Endothelial cell of umbilical vein (primary cell): ENCODE measurements at regions not wholly inside any gene's neighbourhood (a gene's known extent, or its start where the extent isn't known, plus 50 kb on each side); places are given as distances from the start of the nearest gene placed in this dataset.

Experiments
- BruUV-seq: library from RNA; stranded (reverse); fragments of 400-500 nt; replicated peaks from 2 replicates; lab custom pipeline; 2021; lab: Mats Ljungman, UMichigan
- CTCF ChIA-PET: fragments of 300-600, 350-600 bp; sonication (Branson Sonifier 250); formaldehyde crosslinking; loops from one replicate; lab custom pipeline; 2021; ENCODE audit warnings: antibody characterized with exemption, inconsistent platforms; lab: Charles Lee
- POLR2A ChIA-PET: fragments of 300-600, 350-600 bp; sonication (Branson Sonifier 250); formaldehyde crosslinking; loops from one replicate; lab custom pipeline; 2021; ENCODE audit warnings: antibody characterized with exemption, inconsistent platforms; lab: Charles Lee
- DNase-seq: peaks from one replicate; pipeline ENCODE4 v3.0.0-alpha.2; 2011; ENCODE audit warnings: low read depth, low spot score
- FAIRE-seq: peaks from 2 replicates; lab custom pipeline; 2011; peaks lifted over from hg19 to GRCh38; lab: Jason Lieb, UNC
- H2AFZ ChIP-seq: 2 replicates; pipeline ENCODE4 v1.6.0; 2012; ENCODE audit warnings: low read depth, low read length, control low read depth, inconsistent platforms
- H3K27ac ChIP-seq: 2 replicates; pipeline ENCODE4 v1.5.1; 2011; ENCODE audit warnings: low read depth, mild to moderate bottlenecking, control low read depth, low read length, moderate library complexity; ENCODE audit not compliant: insufficient read depth
- H3K27me3 ChIP-seq, 2 experiments: 2 replicates each; pipeline versions ENCODE4 v1.6.0 to v1.6.1; 2011; ENCODE audit warnings: low read length in 2 of 2, mixed read lengths in 1 of 2; ENCODE audit not compliant: control insufficient read depth in 2 of 2, insufficient read depth in 2 of 2
- H3K36me3 ChIP-seq, 2 experiments: 2 replicates in 1 of 2; 3 replicates in 1 of 2; pipeline ENCODE4 v1.5.1; 2011; ENCODE audit warnings: low read length in 2 of 2, mild to moderate bottlenecking in 1 of 2, moderate library complexity in 1 of 2; ENCODE audit not compliant: control insufficient read depth in 2 of 2, insufficient read depth in 2 of 2; ENCODE audit errors: extremely low read depth in 1 of 2
- H3K4me1 ChIP-seq: 3 replicates; pipeline ENCODE4 v1.5.1; 2011; ENCODE audit warnings: mild to moderate bottlenecking, low read length; ENCODE audit not compliant: control insufficient read depth, insufficient read depth; ENCODE audit errors: extremely low read depth
- H3K4me2 ChIP-seq: 2 replicates; pipeline ENCODE4 v1.6.1; 2011; ENCODE audit warnings: low read length, control low read depth, mixed read lengths; ENCODE audit not compliant: insufficient read depth
- H3K4me3 ChIP-seq, 3 experiments: fragments of 200-600 bp in 1 of 3; sonication (generic), shearing (Covaris generic) in 1 of 3; replicated peaks in 1 of 3; 2 replicates each; pipeline ENCODE4 v1.5.1; 2011 to 2016; ENCODE audit warnings: control low read depth in 3 of 3, low read length in 3 of 3, mild to moderate bottlenecking in 2 of 3, inconsistent platforms in 1 of 3, low read depth in 1 of 3, moderate library complexity in 1 of 3; ENCODE audit not compliant: insufficient read depth in 1 of 3
- H3K79me2 ChIP-seq: 2 replicates; pipeline ENCODE4 v1.6.0; 2012; ENCODE audit warnings: low read length, inconsistent platforms; ENCODE audit not compliant: control insufficient read depth, insufficient read depth
- H3K9ac ChIP-seq: replicated peaks from 2 replicates; pipeline ENCODE3; 2011; ENCODE audit warnings: low read length, control low read depth; ENCODE audit not compliant: insufficient read depth; ENCODE audit errors: extremely low read depth
- H3K9me1 ChIP-seq: replicated peaks from 3 replicates; pipeline ENCODE4 v1.6.0; 2011; ENCODE audit warnings: mild to moderate bottlenecking, low read length; ENCODE audit not compliant: control insufficient read depth, insufficient read depth; ENCODE audit errors: extremely low read depth
- H3K9me3 ChIP-seq: replicated peaks from 2 replicates; pipeline ENCODE4 v1.5.1; 2012; ENCODE audit warnings: low read length, inconsistent platforms; ENCODE audit not compliant: control insufficient read depth, insufficient read depth
- H4K20me1 ChIP-seq: replicated peaks from 2 replicates; pipeline ENCODE3; 2011; ENCODE audit warnings: mild to moderate bottlenecking, low read length; ENCODE audit not compliant: control insufficient read depth, insufficient read depth; ENCODE audit errors: extremely low read depth
- CTCF ChIP-seq, 2 donors: IDR thresholded peaks; 1 replicate in 1 of 2; 2 replicates in 1 of 2; pipeline ENCODE4 v1.5.1; 2011; ENCODE audit warnings: low read length in 2 of 2, mild to moderate bottlenecking in 2 of 2, moderate library complexity in 2 of 2, control low read depth in 1 of 2, inconsistent platforms in 1 of 2, low read depth in 1 of 2; ENCODE audit not compliant: insufficient read depth in 1 of 2; ENCODE audit errors: extremely low read depth in 1 of 2
- EZH2 ChIP-seq: IDR thresholded peaks from 2 replicates; pipeline ENCODE4 v1.6.1; 2012; ENCODE audit warnings: borderline replicate concordance, low read depth, mild to moderate bottlenecking, moderate library complexity, low read length, inconsistent platforms; ENCODE audit not compliant: severe bottlenecking
- FOS ChIP-seq: IDR thresholded peaks from 2 replicates; pipeline ENCODE4 v1.6.1; 2011; ENCODE audit warnings: mild to moderate bottlenecking, low read length, moderate library complexity, borderline replicate concordance; ENCODE audit not compliant: insufficient read depth
- GATA2 ChIP-seq: IDR thresholded peaks from 2 replicates; pipeline ENCODE4 v1.7.0; 2011; ENCODE audit warnings: low read depth, mild to moderate bottlenecking, moderate library complexity, mixed read lengths, low read length; ENCODE audit not compliant: insufficient read length, insufficient read depth
- JUN ChIP-seq: IDR thresholded peaks from 2 replicates; pipeline ENCODE4 v1.6.1; 2011; ENCODE audit warnings: borderline replicate concordance, low read depth; ENCODE audit not compliant: insufficient read length, insufficient read depth
- MAX ChIP-seq: IDR thresholded peaks from 2 replicates; pipeline ENCODE4 v1.6.1; 2011; ENCODE audit not compliant: insufficient read depth, insufficient read length
- MYC ChIP-seq: IDR thresholded peaks from one replicate; pipeline ENCODE4 v1.6.1; 2011; ENCODE audit warnings: mild to moderate bottlenecking, low read depth, low read length
- POLR2A ChIP-seq: IDR thresholded peaks from 2 replicates; pipeline ENCODE4 v1.6.1; 2012; ENCODE audit warnings: low read depth, mild to moderate bottlenecking, control low read depth, low read length
- POLR2AphosphoS5 ChIP-seq: IDR thresholded peaks from 2 replicates; pipeline ENCODE4 v1.6.1; 2012; ENCODE audit warnings: low read depth, mild to moderate bottlenecking, control low read depth, low read length, moderate library complexity; ENCODE audit not compliant: insufficient read depth
- dilution Hi-C: fragments of 300-500 bp; cut with MboI; formaldehyde crosslinking; loops from one replicate; pipeline ENCODE4 v1.15.0; 2019; ENCODE audit warnings: low sequenced_read_pairs; ENCODE audit not compliant: extremely low pct_ligation_motif_present
- intact Hi-C: fragments of 100-400 bp; cut with micrococcal nuclease; formaldehyde crosslinking; loops from one replicate; pipeline ENCODE4 v1.10.0; 2022

GRCh38 chr1:199338760-199339159, 688.8 kb upstream of the NR5A2 start:
- dilution Hi-C loops: no loop called here
- POLR2A ChIA-PET: no interaction called here
- no peaks in the 10 kb centered on the region for H3K4me1 ChIP-seq

More at GRCh38 chr1:199338760-199339159, 688.8 kb upstream of the NR5A2 start:
- Histone ChIP-seq H3K4me2 (no peak overlapping the region), H4K20me1 (no peaks in the 10 kb centered on the region), H2AFZ (no peak overlapping the region), H3K4me3 (no peak overlapping the region), H3K9me3 (no peaks in the 10 kb centered on the region), H3K27me3 (peaks cover 0 to 2% of the 10 kb centered on the region in 2 experiments), H3K27ac (no peak overlapping the region), H3K9me1 (no peaks in the 10 kb centered on the region), H3K36me3 (no peaks in the 10 kb centered on the region), H3K79me2 (no peaks in the 10 kb centered on the region), H3K9ac (no peak overlapping the region)
- intact Hi-C loops: no loop called here
- CTCF ChIA-PET: no interaction called here
- no TSS peak for BruUV-seq
- FAIRE-seq (no peak), DNase-seq (no peak)
- no peak for TF ChIP-seq FOS
- TF ChIP-seq JUN: no peak
- TF ChIP-seq POLR2AphosphoS5: no peak
- TF ChIP-seq CTCF (IDR thresholded peaks at IDR 0.05; ENCODE audit: extremely low read depth in 1 of 2, insufficient read depth in 1 of 2, low read depth in 1 of 2, low read length in 2 of 2): no peak
- TF ChIP-seq MAX: no peak
- no peak for TF ChIP-seq MYC
- TF ChIP-seq EZH2: no peak
- no peak for TF ChIP-seq POLR2A
- TF ChIP-seq GATA2: no peak
